ENCODE measurements at regions not wholly inside any gene's neighbourhood (a gene's known extent, or its start where the extent isn't known, plus 50 kb on each side); places are given as distances from the start of the nearest gene placed in this dataset.

DNA sequence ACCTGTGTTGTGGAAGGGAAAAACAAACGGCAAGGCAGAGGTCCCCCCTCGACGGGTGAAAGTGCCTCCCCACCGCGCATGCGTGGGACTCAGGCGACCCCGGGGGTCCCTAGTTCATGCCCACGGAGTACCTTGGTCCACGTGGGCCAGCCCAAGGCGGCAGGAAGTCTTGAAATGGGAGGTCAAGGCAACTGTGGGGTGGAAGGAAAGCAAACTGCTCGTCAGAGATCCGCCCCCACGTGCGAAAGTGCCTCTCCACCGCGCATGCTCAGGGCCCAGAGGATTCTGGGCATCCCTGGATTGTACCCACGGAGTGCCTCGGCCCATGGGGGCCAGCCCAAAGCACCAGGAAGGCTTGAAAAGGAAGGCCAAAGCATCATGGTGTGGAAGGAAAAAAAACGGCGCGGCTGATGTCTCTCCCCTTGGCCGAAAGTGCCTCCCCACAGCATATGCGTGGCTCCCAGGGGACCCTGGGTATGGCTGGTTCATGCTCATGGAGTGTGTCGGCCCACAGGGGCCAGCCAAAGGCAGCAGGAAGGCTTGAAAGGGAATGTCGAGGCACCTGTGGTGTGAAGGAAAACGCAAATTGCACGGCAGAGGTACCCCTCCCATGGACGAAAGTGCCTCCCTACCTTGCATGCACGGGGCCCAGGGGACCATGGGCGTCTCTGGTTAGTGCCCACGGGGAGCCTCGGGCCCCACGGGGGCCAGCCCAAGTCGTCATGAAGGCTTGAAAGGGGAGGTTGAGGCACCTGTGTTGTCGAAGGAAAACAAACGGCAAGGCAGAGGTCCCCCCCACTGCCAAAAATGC lies 369.7 kb downstream of the ALG10 start:
- DNase-seq (ENCODE audit: low read depth in 2 of 3, low spot score in 2 of 3): no peak

DNA sequence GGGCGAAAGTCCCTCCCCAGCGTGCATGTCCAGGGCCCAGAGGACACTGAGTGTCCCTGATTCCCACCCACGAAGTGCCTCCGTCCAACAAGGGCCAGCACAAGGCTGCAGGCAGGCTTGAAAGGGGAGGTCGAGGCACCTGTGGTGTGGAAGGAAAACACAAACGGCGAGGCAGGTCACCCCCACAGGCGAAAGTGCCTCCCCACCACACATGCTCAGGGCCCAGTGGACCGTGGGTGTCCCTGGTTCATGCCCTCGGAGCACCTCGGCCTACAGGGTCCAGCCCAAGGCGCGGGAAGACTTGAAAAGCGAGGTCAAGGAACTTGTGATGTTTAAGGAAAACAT lies 370.4 kb downstream of the ALG10 start:
- no peak for DNase-seq (ENCODE audit: low read depth in 2 of 3, low spot score in 2 of 3)

DNA sequence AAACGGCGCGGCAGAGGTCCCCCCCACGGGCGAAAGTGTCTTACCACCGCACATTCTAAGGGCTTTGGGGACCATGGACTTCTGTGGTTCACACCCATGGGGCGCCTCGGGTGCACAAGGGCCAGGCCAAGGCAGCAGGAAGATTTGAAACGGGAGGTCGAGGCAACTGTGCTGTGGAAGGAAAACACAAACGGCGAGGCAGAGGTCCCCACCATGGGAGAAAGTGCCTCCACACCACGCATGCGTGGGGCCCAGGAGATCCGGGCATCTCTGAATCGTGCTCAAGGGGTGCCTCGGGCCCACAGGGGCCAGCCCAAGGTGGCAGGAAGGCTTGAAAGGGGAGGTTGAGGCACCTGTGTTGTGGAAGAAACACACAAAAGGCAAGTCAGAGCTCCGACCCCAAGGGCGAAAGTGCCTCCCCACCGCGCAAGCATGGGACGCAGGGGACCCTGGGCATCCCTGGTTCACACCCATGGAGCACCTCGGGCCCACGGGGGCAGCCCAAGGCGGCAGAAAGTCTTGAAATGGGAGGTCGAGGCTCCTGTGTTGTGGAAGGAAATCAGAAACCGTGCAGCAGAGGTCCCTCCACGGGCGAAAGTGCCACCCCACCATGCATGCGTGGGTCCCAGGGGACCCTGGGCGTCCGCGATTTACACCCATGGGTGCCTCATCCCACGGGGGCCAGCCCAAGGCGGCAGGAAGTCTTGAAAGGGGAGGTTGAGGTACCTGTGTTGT lies 371.0 kb downstream of the ALG10 start:
- DNase-seq (ENCODE audit: low read depth in 2 of 3, low spot score in 2 of 3): no peak

DNA sequence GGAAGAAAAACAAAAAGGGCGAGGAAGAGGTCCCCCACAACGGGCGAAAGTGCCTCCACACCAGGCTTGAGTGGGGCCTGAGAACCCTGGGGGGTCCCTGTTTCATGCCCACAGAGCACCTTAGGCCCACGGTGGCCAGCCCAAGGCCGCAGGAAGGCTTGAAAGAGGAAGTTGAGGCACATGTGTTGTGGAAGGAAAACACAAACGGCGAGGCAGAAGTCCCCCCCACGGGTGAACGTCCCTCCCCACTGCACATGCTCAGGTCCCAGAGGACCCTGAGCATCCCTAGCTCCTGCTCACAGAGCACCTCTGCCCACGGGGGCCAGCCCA lies 371.5 kb downstream of the ALG10 start:
- DNase-seq (ENCODE audit: low read depth in 2 of 3, low spot score in 2 of 3): no peak

DNA sequence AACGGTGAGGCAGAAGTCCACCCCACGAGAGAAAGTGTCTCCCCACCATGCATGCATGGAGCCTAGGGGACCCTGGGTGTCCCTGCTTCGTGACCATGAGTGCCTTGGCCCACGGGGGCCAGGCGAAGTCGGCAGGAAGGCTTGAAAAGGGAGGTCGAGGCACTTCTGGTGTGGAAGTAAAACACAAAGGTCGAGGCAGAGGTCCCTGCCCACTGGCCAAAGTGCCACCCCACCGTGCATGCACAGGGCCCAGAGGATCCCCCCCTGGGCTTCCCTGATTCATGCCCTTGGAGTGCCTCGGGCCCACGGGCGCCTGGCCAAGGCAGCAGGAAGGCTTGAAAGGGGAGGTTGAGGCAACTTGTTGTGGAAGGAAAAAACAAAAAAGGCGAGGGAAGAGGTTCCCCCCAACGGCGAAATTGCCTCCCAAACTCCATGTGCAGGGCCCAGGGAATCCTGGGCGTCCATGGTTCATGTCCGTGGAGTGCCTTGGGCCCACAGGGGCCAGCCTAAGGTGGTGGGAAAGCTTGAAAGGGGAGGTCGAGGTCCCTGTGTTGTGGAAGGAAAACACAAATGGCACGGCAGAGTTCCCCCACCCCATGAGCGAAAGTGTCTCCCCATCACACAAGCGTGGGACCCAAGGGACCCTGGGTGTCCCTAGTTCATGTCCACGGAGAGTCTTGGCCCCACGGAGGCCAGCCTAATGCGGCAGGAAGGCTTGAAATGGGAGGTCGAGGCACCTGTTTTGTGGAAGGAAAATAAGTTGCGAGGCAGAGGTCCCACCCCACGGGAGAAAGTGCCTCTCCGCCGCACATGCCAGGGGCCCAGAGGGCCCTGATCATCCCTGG lies 372.1 kb downstream of the ALG10 start:
- DNase-seq (ENCODE audit: low read depth in 2 of 3, low spot score in 2 of 3): no peak

DNA sequence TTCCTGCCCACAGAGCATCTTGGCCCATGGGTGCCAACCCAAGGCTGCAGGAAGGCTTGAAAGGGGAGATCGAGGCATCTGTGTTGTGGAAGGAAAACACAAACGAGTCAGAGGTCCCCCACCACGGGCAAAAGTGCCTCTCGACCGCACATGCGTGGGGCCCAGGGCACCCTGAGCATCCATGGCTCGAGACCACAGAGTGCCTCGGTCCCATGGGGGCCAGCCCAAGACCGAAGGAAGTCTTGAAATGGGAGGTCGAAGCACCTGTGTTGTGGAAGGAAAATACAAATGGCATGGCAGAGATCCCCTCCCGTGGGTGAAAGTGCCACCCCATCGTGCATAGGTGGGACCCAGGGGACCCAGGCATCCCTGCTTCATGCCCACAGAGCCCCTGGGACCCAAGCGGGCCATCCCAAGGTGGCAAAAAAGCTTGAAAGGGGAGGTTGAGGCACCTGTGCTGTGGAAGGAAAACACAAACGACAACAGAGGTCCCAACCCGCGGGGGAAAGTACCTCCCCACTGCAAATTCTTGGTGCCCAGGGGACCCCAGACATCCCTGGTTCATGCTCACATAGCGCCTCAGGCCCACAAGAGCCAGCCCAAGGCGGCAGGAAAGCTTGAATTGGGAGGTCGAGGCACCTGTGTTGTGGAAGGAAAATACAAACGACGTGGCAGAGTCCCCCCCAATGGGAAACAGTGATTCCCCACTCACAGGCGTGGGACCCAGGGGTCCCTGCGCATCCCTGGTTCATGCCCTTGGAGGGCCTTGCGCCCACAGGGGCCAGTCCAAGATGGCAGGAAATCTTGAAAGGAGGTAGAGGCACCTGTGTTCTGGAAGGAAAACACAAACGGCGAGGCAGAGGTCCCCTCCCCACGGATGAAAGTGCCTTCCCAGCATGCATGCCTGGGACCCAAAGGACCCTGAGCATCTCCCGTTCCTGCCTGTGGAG lies 373.0 kb downstream of the ALG10 start:
- DNase-seq (ENCODE audit: low read depth in 2 of 3, low spot score in 2 of 3): no peak

DNA sequence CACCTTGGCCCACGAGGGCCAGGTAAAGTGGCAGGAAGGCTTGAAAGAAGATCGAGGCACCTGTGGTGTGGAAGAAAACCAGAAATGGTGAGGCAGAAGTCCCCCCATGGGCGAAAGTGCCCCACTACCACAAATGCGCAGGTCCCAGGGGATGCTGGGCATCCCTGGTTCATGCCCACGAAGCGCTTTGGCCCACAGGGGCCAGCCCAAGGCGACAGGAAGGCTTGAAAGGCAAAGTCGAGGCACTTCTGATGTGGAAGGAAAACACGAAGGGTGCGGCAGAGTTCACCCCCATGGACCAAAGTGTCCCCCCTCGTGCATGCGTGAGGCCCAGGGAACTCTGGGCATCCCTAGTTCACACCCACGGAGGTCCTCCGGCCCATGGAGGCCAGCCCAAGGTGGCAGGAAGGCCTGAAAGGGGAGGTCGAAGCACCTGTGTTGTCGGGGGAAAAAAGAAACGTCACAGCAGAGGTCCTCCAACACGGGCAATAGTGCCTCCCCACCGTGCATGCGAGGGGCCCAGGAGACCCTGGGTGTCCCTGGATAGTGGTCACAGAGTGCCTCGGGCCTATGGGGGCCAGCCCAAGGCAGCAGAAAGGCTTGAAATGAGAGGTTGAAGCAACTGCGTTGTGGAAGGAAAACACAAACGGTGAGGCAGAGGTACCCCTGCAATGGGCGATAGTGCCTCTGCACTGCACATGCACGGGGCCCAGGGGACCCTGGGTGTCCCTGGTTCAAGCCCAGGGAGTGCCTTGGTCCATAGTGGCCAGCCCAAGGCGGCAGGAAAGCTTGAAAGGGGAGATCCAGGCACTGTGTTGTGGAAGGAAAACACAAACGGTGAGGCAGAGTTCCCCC lies 373.9 kb downstream of the ALG10 start:
- DNase-seq (ENCODE audit: low read depth in 2 of 3, low spot score in 2 of 3): no peak

DNA sequence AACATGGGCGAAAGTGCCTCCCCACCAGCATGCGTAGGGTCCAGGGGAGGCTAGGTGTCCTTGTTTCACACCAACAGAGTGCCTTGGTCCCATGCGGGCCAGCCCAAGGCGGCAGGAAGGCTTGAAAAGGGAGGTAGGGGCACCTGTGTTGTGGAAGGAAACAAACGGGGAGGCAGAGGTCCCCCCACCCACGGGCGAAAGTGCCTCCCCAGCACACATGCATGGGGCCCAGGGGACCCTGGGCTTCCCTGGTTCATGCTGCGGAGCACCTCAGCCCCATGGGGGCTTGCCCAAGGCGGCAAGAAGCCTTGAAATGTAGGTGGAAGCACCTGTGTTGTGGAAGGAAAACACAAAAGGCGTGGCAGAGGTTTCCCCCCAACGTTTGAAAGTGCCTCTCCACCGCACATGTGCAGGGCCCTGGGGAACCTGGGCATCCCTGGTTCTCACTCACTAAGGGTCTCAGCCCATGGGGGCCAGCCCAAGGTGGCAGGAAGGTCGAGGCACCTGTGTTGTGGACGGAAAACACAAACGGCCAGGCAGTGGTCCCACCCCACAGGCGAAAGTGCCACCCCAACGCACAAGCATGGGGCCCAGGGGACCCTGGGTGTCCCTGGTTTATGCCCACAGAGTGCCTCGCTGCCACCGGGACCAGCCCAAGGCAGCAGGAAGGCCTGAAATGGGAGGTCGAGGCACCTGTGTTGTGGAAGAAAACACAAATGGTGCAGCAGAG lies 374.7 kb downstream of the ALG10 start:
- DNase-seq (ENCODE audit: low read depth in 2 of 3, low spot score in 2 of 3): no peak

DNA sequence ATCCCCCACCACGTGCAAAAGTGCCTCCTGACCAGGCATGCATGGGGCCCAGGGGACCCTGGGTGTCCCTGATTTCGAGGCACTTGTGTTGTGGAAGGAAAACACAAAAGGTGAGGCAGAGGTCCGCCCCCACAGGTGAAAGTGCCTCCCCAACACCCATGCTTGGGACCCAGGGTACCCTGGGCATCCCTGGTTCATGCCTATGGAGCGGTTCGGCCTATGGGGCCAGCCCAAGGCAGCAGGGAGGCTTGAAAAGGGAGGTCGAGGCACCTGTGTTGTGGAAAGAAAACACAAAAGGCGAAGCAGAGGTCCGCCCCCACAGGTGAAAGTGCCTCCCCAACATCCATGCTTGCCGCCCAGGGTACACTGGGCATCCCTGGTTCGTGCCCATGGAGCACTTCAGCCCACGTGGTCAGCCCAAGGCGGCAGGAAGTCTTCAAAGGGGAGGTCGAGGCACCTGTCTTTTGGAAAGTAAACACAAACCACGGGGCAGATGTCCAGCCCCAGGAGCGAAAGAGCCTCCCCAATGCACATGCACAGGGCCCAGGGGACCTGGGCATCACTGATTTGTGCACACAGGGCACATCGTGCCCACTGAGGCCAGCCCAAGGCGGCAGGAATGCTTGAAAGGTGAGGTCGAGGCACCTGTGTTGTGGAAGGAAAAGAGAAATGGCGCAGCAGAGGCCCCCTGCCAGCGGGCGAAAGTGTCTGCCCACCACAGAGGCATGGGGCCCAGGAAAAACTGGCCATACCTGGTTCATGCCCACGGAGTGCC lies 375.5 kb downstream of the ALG10 start:
- no peak for DNase-seq (ENCODE audit: low read depth in 2 of 3, low spot score in 2 of 3)

DNA sequence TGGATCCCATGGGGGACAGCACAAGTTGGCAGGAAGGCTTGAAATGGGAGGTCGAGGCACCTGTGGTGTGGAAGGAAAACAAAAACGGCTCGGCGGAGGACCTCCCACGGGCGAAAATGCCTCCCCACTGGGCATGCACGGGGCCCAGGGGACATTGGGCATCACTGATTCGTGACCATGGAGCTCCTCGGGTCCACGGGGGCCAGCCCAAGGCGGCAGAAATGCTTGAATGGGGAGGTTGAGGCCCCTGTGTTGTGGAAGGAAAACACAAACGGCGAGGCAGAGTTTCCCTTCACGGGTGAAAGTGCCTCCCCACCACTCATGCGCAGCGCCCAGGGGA lies 376.0 kb downstream of the ALG10 start:
- DNase-seq (ENCODE audit: low read depth in 2 of 3, low spot score in 2 of 3): no peak

DNA sequence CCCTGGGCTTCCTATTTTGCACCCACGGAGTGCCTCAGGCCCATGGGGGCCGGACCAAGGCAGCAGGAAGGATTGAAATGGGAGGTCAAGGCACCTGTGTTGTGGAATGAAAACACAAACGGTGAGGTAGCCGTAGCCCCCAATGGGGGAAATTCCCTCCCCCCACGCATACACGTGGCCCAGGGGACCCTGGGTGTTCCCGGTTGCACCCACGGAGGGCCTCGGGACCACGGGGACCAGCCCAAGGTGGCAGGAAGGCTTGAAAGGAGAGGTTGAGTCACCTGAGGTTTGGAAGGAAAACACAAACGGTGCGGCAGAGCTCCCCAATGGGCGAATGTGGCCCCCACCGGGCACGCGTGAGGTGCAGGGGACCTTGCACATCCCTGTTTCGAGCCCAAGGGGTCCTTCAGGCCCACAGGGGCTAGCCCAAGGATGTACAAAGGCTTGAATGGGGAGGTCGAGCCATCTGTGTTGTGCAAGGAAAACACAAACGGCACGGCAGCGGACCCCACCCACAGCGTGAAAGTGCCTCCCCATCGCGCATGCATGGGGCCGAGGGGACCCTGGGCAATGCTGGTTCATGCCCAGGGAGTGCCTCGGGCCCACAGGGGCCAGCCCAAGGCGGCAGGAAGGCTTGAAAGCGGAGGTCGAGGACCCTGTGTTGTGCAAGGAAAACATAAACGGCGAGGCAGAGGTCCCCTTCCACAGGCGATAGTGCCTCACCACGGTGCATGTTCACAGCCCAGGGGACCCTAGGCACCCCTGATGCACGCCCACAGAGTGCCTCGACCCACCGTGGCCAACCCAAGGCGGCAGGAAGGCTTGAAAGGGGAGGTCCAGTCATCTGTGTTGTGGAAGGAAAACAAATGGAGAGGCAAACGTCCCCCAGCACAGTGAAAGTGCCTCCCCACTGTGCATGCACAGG lies 376.7 kb downstream of the ALG10 start:
- DNase-seq (ENCODE audit: low read depth in 2 of 3, low spot score in 2 of 3): no peak

DNA sequence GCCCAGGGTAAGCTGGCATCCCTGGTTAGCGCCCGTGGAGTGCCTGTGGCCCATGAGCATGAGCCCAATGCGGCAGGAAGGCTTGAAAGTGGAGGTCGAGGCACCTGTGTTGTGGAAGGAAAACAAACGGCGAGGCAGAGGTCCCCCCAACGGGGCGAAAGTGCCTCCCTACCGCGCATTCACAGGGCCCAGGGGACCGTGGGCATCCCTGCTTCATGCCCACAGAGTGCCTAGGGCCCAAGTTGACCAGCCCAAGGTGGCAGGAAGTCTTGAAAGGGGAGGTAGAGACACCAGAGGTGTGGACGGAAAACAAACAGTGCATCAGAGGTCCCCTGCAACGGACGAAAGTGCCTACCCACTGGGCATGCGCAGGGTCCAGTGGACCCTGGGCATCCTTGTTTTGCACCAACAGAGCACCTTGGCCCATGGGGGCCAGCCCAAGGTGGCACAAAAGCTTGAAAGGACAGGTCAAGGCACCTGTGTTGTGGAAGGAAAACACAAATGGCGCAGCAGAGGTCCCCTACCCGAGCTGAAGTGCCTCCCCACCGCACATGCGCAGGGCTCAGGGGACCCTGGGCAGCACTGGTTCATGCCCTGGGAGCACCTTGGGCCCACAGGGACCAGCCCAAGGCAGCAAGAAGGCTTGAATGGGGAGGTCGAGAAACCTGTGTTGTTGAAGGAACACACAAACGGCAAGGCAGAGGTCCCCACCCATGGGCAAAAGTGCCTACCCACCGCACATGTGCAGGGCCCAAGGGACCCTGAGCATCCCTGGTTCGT lies 377.5 kb downstream of the ALG10 start:
- DNase-seq (ENCODE audit: low read depth in 2 of 3, low spot score in 2 of 3): no peak

DNA sequence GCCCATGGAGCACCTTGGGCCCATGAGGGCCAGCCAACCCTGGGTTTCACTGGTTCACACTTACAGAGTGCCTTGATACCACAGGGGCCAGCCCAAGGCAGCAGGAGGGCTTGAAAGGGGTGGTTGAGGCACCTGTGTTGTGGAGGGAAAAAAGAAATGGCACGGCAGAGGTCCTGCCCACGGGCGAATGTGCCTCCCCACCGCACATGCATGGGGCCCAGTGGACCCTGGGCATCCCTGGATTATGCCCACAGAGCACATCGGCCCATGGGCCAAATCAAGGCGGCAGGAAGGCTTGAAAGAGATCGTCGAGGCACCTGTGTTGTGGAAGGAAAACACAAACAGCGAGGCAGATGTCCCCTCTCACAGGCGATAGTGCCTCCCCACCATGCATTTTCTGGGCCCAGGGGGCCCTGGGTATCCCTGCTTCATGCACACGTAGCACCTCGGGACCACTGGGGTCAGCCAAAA lies 378.1 kb downstream of the ALG10 start:
- DNase-seq (ENCODE audit: low read depth in 2 of 3, low spot score in 2 of 3): no peak

DNA sequence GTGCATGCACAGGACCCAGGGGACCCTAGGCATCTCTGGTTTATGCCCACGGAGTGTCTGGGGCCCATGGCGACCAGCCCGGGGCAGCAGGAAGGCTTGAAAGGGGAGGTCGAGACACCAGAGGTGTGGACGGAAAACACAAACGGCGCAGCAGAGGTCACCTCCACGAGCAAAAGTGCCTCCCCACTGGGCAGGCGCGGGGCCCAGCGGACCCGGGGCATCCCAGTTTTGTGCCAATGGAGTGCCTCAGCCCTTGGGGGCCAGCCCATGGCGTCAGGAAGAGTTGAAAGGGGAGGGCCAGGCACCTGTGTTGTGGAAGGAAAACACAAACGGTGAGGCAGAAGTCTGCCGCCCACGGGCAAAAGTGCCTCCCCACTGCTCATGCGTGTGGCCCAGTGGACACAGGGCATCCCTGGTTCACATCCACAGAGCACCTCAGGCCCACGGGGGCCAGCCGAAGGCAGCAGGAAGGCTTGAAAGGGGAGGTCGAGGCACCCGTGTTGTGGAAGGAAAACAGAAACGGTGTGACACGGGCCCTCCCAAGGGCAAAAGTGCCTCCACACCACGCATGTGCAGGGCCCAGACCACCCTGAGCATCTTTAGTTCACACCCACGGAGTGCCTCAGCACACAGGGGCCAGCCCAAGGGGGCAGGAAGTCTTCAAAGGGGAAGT lies 378.8 kb downstream of the ALG10 start:
- DNase-seq (ENCODE audit: low read depth in 2 of 3, low spot score in 2 of 3): no peak

DNA sequence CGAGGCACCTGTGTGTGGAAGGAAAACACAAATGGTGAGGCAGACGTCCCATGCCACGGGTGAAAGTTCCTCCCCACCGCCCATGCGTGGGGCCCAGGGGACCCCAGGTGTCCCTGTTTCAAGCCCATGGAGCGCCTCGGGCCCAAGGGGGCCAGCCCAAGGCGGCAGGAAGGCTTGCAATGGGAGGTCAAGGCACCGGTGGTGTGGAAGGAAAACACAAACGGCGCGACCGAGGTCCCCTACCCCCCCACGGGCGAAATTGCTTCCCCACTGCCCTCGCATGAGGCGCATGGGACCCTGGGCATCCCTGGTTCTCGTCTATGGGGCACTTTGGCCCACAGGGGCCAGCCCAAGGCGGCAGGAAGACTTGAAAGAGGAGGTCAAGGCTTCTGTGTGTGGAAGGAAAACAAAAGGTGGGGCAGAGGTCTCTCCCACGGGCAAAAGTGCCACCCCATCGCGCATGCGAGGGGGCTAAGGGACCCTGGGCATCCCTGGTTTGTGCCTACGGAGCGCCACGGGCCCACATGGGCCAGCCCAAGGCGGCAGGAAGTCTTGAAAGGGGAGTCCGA lies 379.4 kb downstream of the ALG10 start:
- DNase-seq (ENCODE audit: low read depth in 2 of 3, low spot score in 2 of 3): no peak

Data from activated CD8-positive, alpha-beta memory T cell treated with anti-CD3 and anti-CD28 coated beads for 48 hours (primary cell).